ENCODE measurements at regions not wholly inside any gene's neighbourhood (a gene's known extent, or its start where the extent isn't known, plus 50 kb on each side); places are given as distances from the start of the nearest gene placed in this dataset.

- Histone ChIP-seq H3K4me3 (no peak overlapping the region), H3K4me1 (no peaks in the 10 kb centered on the region), H3K27ac (no peak overlapping the region), H3K27me3 (no peaks in the 10 kb centered on the region), H3K36me3 (ENCODE audit: low read depth, missing control alignments) (no peaks in the 10 kb centered on the region), H3K9me3 (no peaks in the 10 kb centered on the region)
- WGBS, 2 donors: 75 to 79% methylated on average over 3 of the region's 3 CpGs
- no peak for DNase-seq
- intact Hi-C loops (cut with DNase I; ENCODE audit: low total_unique reads): no loop called here
- TF ChIP-seq CTCF (IDR thresholded peaks at IDR 0.05) (no peak), POLR2A (IDR thresholded peaks at IDR 0.05) (no peak)
Observed at GRCh38 chr2:182628916-182629315, 87.1 kb upstream of the DNAJC10 start.

- no peak for DNase-seq
- Histone ChIP-seq H3K27me3 (no peaks in the 10 kb centered on the region), H3K9me3 (no peaks in the 10 kb centered on the region), H3K4me1 (no peaks in the 10 kb centered on the region), H3K4me3 (no peak overlapping the region), H3K36me3 (ENCODE audit: low read depth, missing control alignments) (no peaks in the 10 kb centered on the region), H3K27ac (no peak overlapping the region)
- 92 to 97% methylated on average over 1 of the region's 1 CpG for WGBS, 2 donors
- intact Hi-C loops (cut with DNase I; ENCODE audit: low total_unique reads): no loop called here
- TF ChIP-seq CTCF (IDR thresholded peaks at IDR 0.05): no peak
- TF ChIP-seq POLR2A (IDR thresholded peaks at IDR 0.05): no peak
Observed at GRCh38 chr2:182630207-182630606, 85.8 kb upstream of the DNAJC10 start.

- WGBS, 2 donors: 68 to 85% methylated on average over 3 of the region's 3 CpGs
- H3K36me3 ChIP-seq (ENCODE audit: low read depth, missing control alignments): no peaks in the 10 kb centered on the region
- intact Hi-C loops (cut with DNase I; ENCODE audit: low total_unique reads): no loop called here
- DNase-seq: no peak
- no peak overlapping the region for H3K27ac ChIP-seq
- TF ChIP-seq CTCF (IDR thresholded peaks at IDR 0.05): no peak
- no peak for TF ChIP-seq POLR2A (IDR thresholded peaks at IDR 0.05)
- H3K4me1 ChIP-seq: no peaks in the 10 kb centered on the region
- no peaks in the 10 kb centered on the region for H3K27me3 ChIP-seq
- no peak overlapping the region for H3K4me3 ChIP-seq
- H3K9me3 ChIP-seq: no peaks in the 10 kb centered on the region
Observed at GRCh38 chr2:182631299-182631698, 84.8 kb upstream of the DNAJC10 start.

GRCh38 chr2:182634386-182634785, 81.7 kb upstream of the DNAJC10 start:
- intact Hi-C loops (cut with DNase I; ENCODE audit: low total_unique reads): no loop called here
- Histone ChIP-seq H3K36me3 (ENCODE audit: low read depth, missing control alignments) (no peaks in the 10 kb centered on the region), H3K4me1 (no peaks in the 10 kb centered on the region), H3K27ac (no peak overlapping the region), H3K4me3 (no peak overlapping the region), H3K27me3 (no peaks in the 10 kb centered on the region), H3K9me3 (no peaks in the 10 kb centered on the region)
- TF ChIP-seq CTCF (IDR thresholded peaks at IDR 0.05) (no peak), POLR2A (IDR thresholded peaks at IDR 0.05) (no peak)
- 85 to 92% methylated on average over 3 of the region's 3 CpGs for WGBS, 2 donors
- no peak for DNase-seq

- TF ChIP-seq POLR2A (IDR thresholded peaks at IDR 0.05) (no peak), CTCF (IDR thresholded peaks at IDR 0.05) (no peak)
- no peak overlapping the region for H3K4me3 ChIP-seq
- no peak for DNase-seq
- H3K36me3 ChIP-seq (ENCODE audit: low read depth, missing control alignments): no peaks in the 10 kb centered on the region
- no peak overlapping the region for H3K27ac ChIP-seq
- H3K4me1 ChIP-seq: no peaks in the 10 kb centered on the region
- intact Hi-C loops (cut with DNase I; ENCODE audit: low total_unique reads): no loop called here
- H3K9me3 ChIP-seq: no peaks in the 10 kb centered on the region
- WGBS, 2 donors: 38 to 60% methylated on average over 5 of the region's 5 CpGs
- H3K27me3 ChIP-seq: no peaks in the 10 kb centered on the region
Observed at GRCh38 chr2:182636699-182637098, 79.4 kb upstream of the DNAJC10 start.
